ENCODE measurements at regions not wholly inside any gene's neighbourhood (a gene's known extent, or its start where the extent isn't known, plus 50 kb on each side); places are given as distances from the start of the nearest gene placed in this dataset.
"Not testable (repeated sequence)": the region's sequence is repeated elsewhere in the genome, so short reads cannot be mapped to it uniquely, and the experiment has no call there.

DNA sequence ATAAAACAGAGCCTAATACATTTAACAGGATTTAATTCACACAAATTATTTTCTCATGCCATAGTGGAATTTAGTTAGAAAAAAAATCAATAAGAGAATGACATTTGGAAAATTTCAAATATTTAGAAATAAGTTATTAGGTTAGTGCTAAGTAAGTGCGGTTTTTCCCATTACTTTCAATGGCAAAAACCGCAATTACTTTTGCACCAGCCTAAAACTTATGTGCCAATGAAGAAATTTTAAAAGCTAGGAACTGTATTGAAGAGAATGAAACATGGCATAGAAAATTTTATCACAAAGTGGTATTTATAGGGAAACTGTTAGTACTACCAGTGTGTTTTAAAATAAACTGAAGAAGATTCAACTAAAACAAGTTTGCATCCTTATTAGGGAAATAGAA lies 228.3 kb upstream of the FKBP1C start:
- no peak for DNase-seq (ENCODE audit: low read depth, low spot score)
- dilution Hi-C loops (cut with MboI; ENCODE audit: extremely low pct_ligation_motif_present, low sequenced_read_pairs), result no loop called here

GRCh38 chr6:62991696-62992095 lies 219.6 kb upstream of the FKBP1C start:
- H3K27ac ChIP-seq (ENCODE audit: control insufficient read depth, insufficient read depth, low read length); H3K9me1 ChIP-seq (ENCODE audit: control insufficient read depth, extremely low read depth, insufficient read depth, low read length); H3K27me3 ChIP-seq (ENCODE audit: control insufficient read depth, extremely low read depth, insufficient read depth, low read length); H3K4me3 ChIP-seq (ENCODE audit: control insufficient read depth in 2 of 3, extremely low read depth in 1 of 3, insufficient read depth in 2 of 3, low read depth in 1 of 3, low read length in 3 of 3); FAIRE-seq; H3K9ac ChIP-seq (ENCODE audit: control insufficient read depth, extremely low read depth, insufficient read depth, low read length); DNase-seq (ENCODE audit: low read depth, low spot score); H3K9me3 ChIP-seq (ENCODE audit: control insufficient read depth, low read depth, low read length); H3K36me3 ChIP-seq (ENCODE audit: control insufficient read depth in 2 of 2, extremely low read depth in 1 of 2, insufficient read depth in 2 of 2, low read length in 2 of 2); H3K79me2 ChIP-seq (ENCODE audit: control insufficient read depth, insufficient read depth, low read length); dilution Hi-C loops (cut with MboI; ENCODE audit: extremely low pct_ligation_motif_present, low sequenced_read_pairs); H2AFZ ChIP-seq (ENCODE audit: control insufficient read depth, low read length); H3K4me1 ChIP-seq (ENCODE audit: control insufficient read depth, extremely low read depth, insufficient read depth, low read length); H3K4me2 ChIP-seq (ENCODE audit: control insufficient read depth, extremely low read depth, insufficient read depth, low read depth, low read length); H4K20me1 ChIP-seq (ENCODE audit: control insufficient read depth, extremely low read depth, insufficient read depth, low read length): not testable (repeated sequence)

More for the DNA sequence above, 228.3 kb upstream of the FKBP1C start:
- Histone ChIP-seq H3K4me1 (ENCODE audit: control insufficient read depth, extremely low read depth, insufficient read depth, low read length) (no peaks in the 10 kb centered on the region), H3K36me3 (ENCODE audit: control insufficient read depth in 2 of 2, extremely low read depth in 1 of 2, insufficient read depth in 2 of 2, low read length in 2 of 2) (no peaks in the 10 kb centered on the region), H3K9ac (ENCODE audit: control insufficient read depth, extremely low read depth, insufficient read depth, low read length) (no peak overlapping the region), H4K20me1 (ENCODE audit: control insufficient read depth, extremely low read depth, insufficient read depth, low read length) (no peaks in the 10 kb centered on the region), H3K9me1 (ENCODE audit: control insufficient read depth, extremely low read depth, insufficient read depth, low read length) (no peaks in the 10 kb centered on the region), H3K4me2 (ENCODE audit: control insufficient read depth, extremely low read depth, insufficient read depth, low read depth, low read length) (no peak overlapping the region), H3K79me2 (ENCODE audit: control insufficient read depth, insufficient read depth, low read length) (no peaks in the 10 kb centered on the region), H3K27ac (ENCODE audit: control insufficient read depth, insufficient read depth, low read length) (no peak overlapping the region), H2AFZ (ENCODE audit: control insufficient read depth, low read length) (no peak overlapping the region), H3K9me3 (ENCODE audit: control insufficient read depth, low read depth, low read length) (no peaks in the 10 kb centered on the region), H3K4me3 (ENCODE audit: control insufficient read depth in 2 of 3, extremely low read depth in 1 of 3, insufficient read depth in 2 of 3, low read depth in 1 of 3, low read length in 3 of 3) (no peak overlapping the region), H3K27me3 (ENCODE audit: control insufficient read depth, extremely low read depth, insufficient read depth, low read length) (no peaks in the 10 kb centered on the region)
- no peak for TF ChIP-seq CTCF (optimal IDR thresholded peaks at IDR 0.05 in 1 of 3, IDR thresholded peaks at IDR 0.05 in 1 of 3, conservative IDR thresholded peaks at IDR 0.05 in 1 of 3; ENCODE audit: extremely low read depth in 1 of 3, insufficient read depth in 2 of 3, low read length in 3 of 3)
- no peak for TF ChIP-seq EZH2 (IDR thresholded peaks at IDR 0.05; ENCODE audit: low read length)
- FAIRE-seq, result no peak

DNA sequence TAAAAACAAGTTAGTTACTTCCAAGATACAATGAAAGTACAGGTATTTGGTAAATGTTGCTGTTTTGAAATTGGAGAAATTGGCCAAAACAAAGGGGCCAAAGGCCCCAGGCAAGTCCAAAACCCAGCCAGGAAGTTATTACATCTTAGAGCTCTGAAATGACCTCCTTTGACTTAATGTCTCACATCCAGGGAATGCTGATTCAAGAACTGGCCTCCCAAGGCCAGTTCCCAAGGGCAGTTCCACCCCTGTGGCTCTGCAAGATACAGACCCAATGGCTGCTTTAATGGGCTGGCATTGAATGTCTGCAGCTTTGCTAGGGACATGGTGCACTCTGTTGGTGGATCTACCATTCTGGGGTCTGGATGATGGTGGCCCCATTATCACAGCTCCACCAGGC lies 217.3 kb upstream of the FKBP1C start:
- no peaks in the 10 kb centered on the region for H3K4me1 ChIP-seq (ENCODE audit: control insufficient read depth, extremely low read depth, insufficient read depth, low read length)
- no peak overlapping the region for H3K4me2 ChIP-seq (ENCODE audit: control insufficient read depth, extremely low read depth, insufficient read depth, low read depth, low read length)
- H2AFZ ChIP-seq (ENCODE audit: control insufficient read depth, low read length), result no peak overlapping the region
- H3K27ac ChIP-seq (ENCODE audit: control insufficient read depth, insufficient read depth, low read length), result no peak overlapping the region
- H3K36me3 ChIP-seq (ENCODE audit: control insufficient read depth in 2 of 2, extremely low read depth in 1 of 2, insufficient read depth in 2 of 2, low read length in 2 of 2), result no peaks in the 10 kb centered on the region
- no peaks in the 10 kb centered on the region for H3K27me3 ChIP-seq (ENCODE audit: control insufficient read depth, extremely low read depth, insufficient read depth, low read length)
- no peaks in the 10 kb centered on the region for H3K79me2 ChIP-seq (ENCODE audit: control insufficient read depth, insufficient read depth, low read length)
- no peaks in the 10 kb centered on the region for H3K9me3 ChIP-seq (ENCODE audit: control insufficient read depth, low read depth, low read length)
- no peaks in the 10 kb centered on the region for H4K20me1 ChIP-seq (ENCODE audit: control insufficient read depth, extremely low read depth, insufficient read depth, low read length)
- FAIRE-seq (no peak), DNase-seq (ENCODE audit: low read depth, low spot score) (no peak)
- dilution Hi-C loops (cut with MboI; ENCODE audit: extremely low pct_ligation_motif_present, low sequenced_read_pairs), result no loop called here
- TF ChIP-seq CTCF (optimal IDR thresholded peaks at IDR 0.05 in 1 of 3, IDR thresholded peaks at IDR 0.05 in 1 of 3, conservative IDR thresholded peaks at IDR 0.05 in 1 of 3; ENCODE audit: extremely low read depth in 1 of 3, insufficient read depth in 2 of 3, low read length in 3 of 3) (no peak), EZH2 (IDR thresholded peaks at IDR 0.05; ENCODE audit: low read length) (no peak)
- no peak overlapping the region for H3K4me3 ChIP-seq (ENCODE audit: control insufficient read depth in 2 of 3, extremely low read depth in 1 of 3, insufficient read depth in 2 of 3, low read depth in 1 of 3, low read length in 3 of 3)
- no peak overlapping the region for H3K9ac ChIP-seq (ENCODE audit: control insufficient read depth, extremely low read depth, insufficient read depth, low read length)
- no peaks in the 10 kb centered on the region for H3K9me1 ChIP-seq (ENCODE audit: control insufficient read depth, extremely low read depth, insufficient read depth, low read length)
